Tibial artery (tissue), 4 donors: ENCODE measurements at regions not wholly inside any gene's neighbourhood (a gene's known extent, or its start where the extent isn't known, plus 50 kb on each side); places are given as distances from the start of the nearest gene placed in this dataset.

Experiments used
- DNase-seq, 2 donors: peaks; one replicate each; pipeline ENCODE4 v3.0.0-alpha.2; 2019
- H3K27ac ChIP-seq, 2 donors: fragments of 200-600 bp; sonication (generic) in 1 of 2; 1 replicate in 1 of 2; 2 replicates in 1 of 2; pipeline ENCODE4 v1.5.1; 2018 to 2019; ENCODE audit warnings: mild to moderate bottlenecking in 1 of 2
- H3K27me3 ChIP-seq, 2 donors: fragments of 200-600 bp; sonication (generic) in 1 of 2; one replicate each; pipeline versions ENCODE4 v1.5.1 to v1.6.0; 2016 to 2019
- H3K36me3 ChIP-seq, 3 donors: fragments of 200-600 bp; sonication (generic) in 2 of 3; one replicate each; pipeline ENCODE4 v1.5.1; 2016 to 2019; ENCODE audit warnings: mild to moderate bottlenecking in 2 of 3
- H3K4me1 ChIP-seq, 4 donors: fragments of 200-600 bp; sonication (generic) in 2 of 4; 1 replicate in 3 of 4; 2 replicates in 1 of 4; pipeline ENCODE4 v1.5.1; 2016 to 2019
- H3K4me3 ChIP-seq, 2 donors: fragments of 200-600 bp; sonication (generic) in 1 of 2; 1 replicate in 1 of 2; 2 replicates in 1 of 2; pipeline ENCODE4 v1.5.1; 2018 to 2019; ENCODE audit warnings: mild to moderate bottlenecking in 2 of 2
- H3K9me3 ChIP-seq, 3 donors: fragments of 200-600 bp; sonication (generic) in 1 of 3; one replicate each; pipeline ENCODE4 v1.5.1; 2016 to 2019
- CTCF ChIP-seq, 2 experiments: fragments of 200-600 bp in 1 of 2; fragments of 450-650 bp in 1 of 2; IDR thresholded peaks; one replicate each; pipeline ENCODE4 v1.5.1; 2017 to 2019; ENCODE audit warnings: antibody characterized with exemption in 2 of 2, mild to moderate bottlenecking in 1 of 2, moderate library complexity in 1 of 2
- intact Hi-C: fragments of 100-400 bp; cut with DNase I; formaldehyde crosslinking; loops from one replicate; pipeline ENCODE4 v1.15.0; 2023; ENCODE audit warnings: low total_unique reads

DNA sequence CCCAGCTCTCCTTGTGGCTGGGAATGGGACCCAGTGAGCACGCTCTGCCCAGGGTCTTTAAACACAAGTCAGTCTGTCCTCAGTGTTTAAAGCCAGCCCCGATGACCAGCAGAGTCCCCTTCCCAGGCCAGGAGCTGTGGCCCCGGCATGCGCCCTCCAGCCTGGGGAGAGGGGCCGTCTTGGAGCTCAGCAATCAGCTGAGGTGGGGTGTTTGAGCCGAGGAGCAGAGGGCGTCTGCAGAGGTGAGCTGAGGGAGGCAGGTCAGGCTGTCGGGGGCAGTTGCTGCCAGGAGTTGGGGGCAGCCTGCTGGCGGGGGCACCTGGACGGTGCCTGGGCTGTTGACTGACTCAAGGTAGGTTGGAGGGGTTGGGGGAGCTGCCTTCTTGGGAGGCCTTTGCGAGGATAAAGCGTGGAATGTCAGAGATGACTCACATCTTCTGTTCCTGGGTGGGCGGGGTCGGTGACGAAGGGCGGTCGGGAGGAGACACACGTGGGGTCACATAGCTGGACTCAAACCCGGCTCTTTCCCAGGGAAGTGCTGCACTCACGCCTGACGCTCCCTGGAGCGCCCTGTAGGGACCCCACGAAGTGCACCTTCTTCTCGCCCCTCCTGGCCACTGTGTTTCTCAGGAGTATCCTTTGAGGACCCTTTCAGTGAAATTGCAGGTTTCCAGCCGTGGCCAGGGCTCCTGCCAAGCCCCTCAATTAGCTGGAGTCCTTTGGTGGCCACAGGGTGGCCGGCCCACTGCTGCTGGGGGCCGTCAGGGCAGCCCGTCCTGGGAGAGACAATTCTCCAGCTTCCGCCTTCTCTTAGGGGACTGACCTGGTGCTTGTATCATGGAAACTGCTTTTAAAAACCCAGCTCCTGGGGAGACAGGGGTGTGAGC lies 86.2 kb downstream of the SIK1 start:
- no peak for DNase-seq
- H3K4me1 ChIP-seq: peaks cover 0 to 31% (median 11%) of the 10 kb centered on the region in 4 donors
- H3K4me3 ChIP-seq: no peak overlapping the region
- no peak overlapping the region for H3K27ac ChIP-seq
- H3K9me3 ChIP-seq: no peaks in the 10 kb centered on the region
- TF ChIP-seq CTCF (IDR thresholded peaks at IDR 0.05): no peak
- no peaks in the 10 kb centered on the region for H3K36me3 ChIP-seq
- peaks cover 0 to 40% of the 10 kb centered on the region in 2 donors for H3K27me3 ChIP-seq
- intact Hi-C loops: no loop called here

DNA sequence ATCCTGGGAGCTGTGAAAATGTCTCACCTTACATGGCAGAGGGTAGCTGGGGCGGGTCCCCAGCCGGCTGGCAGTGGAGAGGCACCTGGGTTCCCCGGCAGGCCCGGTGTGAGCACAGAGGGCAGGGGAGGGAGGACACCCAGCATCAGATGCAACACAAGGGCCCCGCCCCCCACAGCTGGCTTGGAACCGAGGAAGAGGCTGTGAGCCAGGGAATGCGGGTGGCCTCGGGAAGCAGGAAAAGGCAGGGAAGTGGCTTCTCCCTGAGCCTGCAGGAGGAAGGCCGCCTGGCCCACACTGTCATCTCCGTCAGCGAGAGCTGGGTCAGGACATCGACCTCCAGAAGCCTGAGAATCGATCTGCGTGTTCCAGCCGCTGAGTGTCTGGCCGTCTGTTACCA lies 87.3 kb downstream of the SIK1 start:
- H3K4me3 ChIP-seq: no peak overlapping the region
- intact Hi-C loops: no loop called here
- DNase-seq: no peak
- no peak for TF ChIP-seq CTCF (IDR thresholded peaks at IDR 0.05)
- peaks cover 0 to 27% (median 8%) of the 10 kb centered on the region in 4 donors for H3K4me1 ChIP-seq
- H3K27ac ChIP-seq: no peak overlapping the region
- H3K9me3 ChIP-seq: no peaks in the 10 kb centered on the region
- H3K36me3 ChIP-seq: no peaks in the 10 kb centered on the region
- H3K27me3 ChIP-seq: peaks cover 0 to 38% of the 10 kb centered on the region in 2 donors

GRCh38 chr21:43338951-43339350 lies 88.0 kb downstream of the SIK1 start:
- intact Hi-C loops: no loop called here
- no peak overlapping the region for H3K27ac ChIP-seq
- TF ChIP-seq CTCF (IDR thresholded peaks at IDR 0.05): no peak
- H3K36me3 ChIP-seq: no peaks in the 10 kb centered on the region
- H3K4me1 ChIP-seq: peaks cover 0 to 20% (median 5%) of the 10 kb centered on the region in 4 donors
- DNase-seq: no peak
- H3K9me3 ChIP-seq: no peaks in the 10 kb centered on the region
- no peak overlapping the region for H3K4me3 ChIP-seq
- H3K27me3 ChIP-seq: peaks cover 0 to 35% of the 10 kb centered on the region in 2 donors

DNA sequence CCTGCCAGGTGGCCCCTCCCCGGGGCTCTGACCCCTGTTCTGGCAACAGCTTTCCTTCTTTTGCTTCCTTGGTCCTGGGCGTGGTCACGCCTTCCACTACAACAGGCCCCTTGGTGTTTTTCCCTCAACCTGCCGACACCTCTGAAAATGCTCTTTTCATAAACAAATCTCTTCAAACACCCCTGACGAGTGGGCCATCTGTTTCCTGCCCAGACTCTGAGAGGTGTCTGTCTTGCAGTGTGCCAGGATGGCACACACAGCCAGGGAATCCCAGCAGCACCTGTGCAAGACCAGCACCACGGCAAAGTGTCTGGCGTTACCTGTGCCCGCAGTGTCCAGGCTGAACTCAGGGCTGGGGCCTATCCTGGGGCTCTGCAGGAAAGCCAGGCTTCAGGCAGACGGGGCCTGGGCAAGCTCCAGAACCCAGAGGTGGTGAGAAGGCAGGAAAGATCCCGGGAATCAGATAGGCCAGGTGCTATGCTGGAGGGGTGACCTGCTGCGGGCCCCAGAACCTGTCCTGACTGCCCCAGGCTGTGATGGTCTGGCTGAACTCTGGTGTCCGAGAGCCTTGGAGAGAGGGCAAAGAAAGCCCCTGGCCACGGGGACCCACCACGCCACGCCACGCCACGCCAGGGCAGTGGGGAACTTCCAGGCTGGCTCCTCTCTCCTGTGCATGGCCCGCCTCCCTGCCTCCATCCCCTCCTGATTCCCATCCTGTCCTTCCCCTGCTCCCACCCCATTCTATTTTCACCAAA lies 88.9 kb downstream of the SIK1 start:
- H3K4me3 ChIP-seq: no peak overlapping the region
- H3K27me3 ChIP-seq: peaks cover 0 to 35% of the 10 kb centered on the region in 2 donors
- no peaks in the 10 kb centered on the region for H3K9me3 ChIP-seq
- no peak for DNase-seq
- TF ChIP-seq CTCF (IDR thresholded peaks at IDR 0.05): no peak
- intact Hi-C loops: no loop called here
- H3K27ac ChIP-seq: no peak overlapping the region
- H3K36me3 ChIP-seq: no peaks in the 10 kb centered on the region
- peaks cover 0 to 26% (median 12%) of the 10 kb centered on the region in 4 donors for H3K4me1 ChIP-seq

- Histone ChIP-seq H3K27ac (no peak overlapping the region), H3K4me3 (no peak overlapping the region), H3K4me1 (peaks cover 0 to 28% (median 20%) of the 10 kb centered on the region in 4 donors), H3K36me3 (no peaks in the 10 kb centered on the region), H3K9me3 (no peaks in the 10 kb centered on the region), H3K27me3 (peaks cover 0 to 17% of the 10 kb centered on the region in 2 donors)
- intact Hi-C loops: no loop called here
- no peak for TF ChIP-seq CTCF (IDR thresholded peaks at IDR 0.05)
- no peak for DNase-seq
Observed at GRCh38 chr21:43335119-43335518, 91.8 kb downstream of the SIK1 start.
